ENCODE measurements at regions not wholly inside any gene's neighbourhood (a gene's known extent, or its start where the extent isn't known, plus 50 kb on each side); places are given as distances from the start of the nearest gene placed in this dataset.

- TF ChIP-seq EZH2 (IDR thresholded peaks at IDR 0.05; ENCODE audit: insufficient read depth, poor library complexity, severe bottlenecking) (no peak), EZH2phosphoT487 (IDR thresholded peaks at IDR 0.05; ENCODE audit: insufficient read depth, low read depth) (no peak)
These were observed 152.6 kb upstream of the FST start for GRCh38 chr5:53327811-53328334.

Measured in GM23248 (cell line).